CMK (cell line): ENCODE measurements at regions not wholly inside any gene's neighbourhood (a gene's known extent, or its start where the extent isn't known, plus 50 kb on each side); places are given as distances from the start of the nearest gene placed in this dataset.

Experiments
- DNase-seq: peaks from one replicate; pipeline ENCODE4 v3.0.0-alpha.2; 2010; ENCODE audit warnings: low read depth

- no peak for DNase-seq
Measured at GRCh38 chrY:17233435-17234109, 646.4 kb downstream of the CDY2B start.

- no peak for DNase-seq
Measured at GRCh38 chrY:17231994-17232393, 648.0 kb downstream of the CDY2B start.

- DNase-seq: no peak
Measured at GRCh38 chrY:17223502-17223901, 656.5 kb downstream of the CDY2B start.

GRCh38 chrY:17202395-17202794 lies 677.6 kb downstream of the CDY2B start:
- no peak for DNase-seq

GRCh38 chrY:17184299-17184698 lies 695.7 kb downstream of the CDY2B start:
- no peak for DNase-seq

- DNase-seq: no peak
Measured at GRCh38 chrY:17166881-17167280, 713.1 kb downstream of the CDY2B start.

GRCh38 chrY:17122166-17122565 lies 757.9 kb downstream of the CDY2B start:
- no peak for DNase-seq

- DNase-seq: no peak
Measured at GRCh38 chrY:17085303-17085702, 794.7 kb downstream of the CDY2B start.

- DNase-seq: no peak
Measured at GRCh38 chrY:17079887-17080286, 800.1 kb downstream of the CDY2B start.

GRCh38 chrY:17067307-17067706 lies 812.7 kb downstream of the CDY2B start:
- DNase-seq: no peak

GRCh38 chrY:17053041-17053440 lies 827.0 kb downstream of the CDY2B start:
- no peak for DNase-seq

GRCh38 chrY:17050374-17050773 lies 829.6 kb downstream of the CDY2B start:
- no peak for DNase-seq

- no peak for DNase-seq
Measured at GRCh38 chrY:17045124-17045523, 834.9 kb downstream of the CDY2B start.

GRCh38 chrY:17044723-17045122 lies 835.3 kb downstream of the CDY2B start:
- no peak for DNase-seq

- DNase-seq: peak; percentile 4
Measured at GRCh38 chrY:17044272-17044671, 835.7 kb downstream of the CDY2B start.

- DNase-seq: no peak
Measured at GRCh38 chrY:17038439-17038838, 841.6 kb downstream of the CDY2B start.

- DNase-seq: no peak
Measured at GRCh38 chrY:17018126-17018525, 861.9 kb downstream of the CDY2B start.

GRCh38 chrY:16993551-16993950 lies 886.5 kb downstream of the CDY2B start:
- no peak for DNase-seq

- DNase-seq: no peak
Measured at GRCh38 chrY:16981776-16982175, 898.2 kb downstream of the CDY2B start.

- DNase-seq: no peak
Measured at GRCh38 chrY:16959071-16959470, 920.9 kb downstream of the CDY2B start.

GRCh38 chrY:16947221-16947620 lies 932.8 kb downstream of the CDY2B start:
- no peak for DNase-seq
